Aorta (tissue), 5 donors: ENCODE measurements at regions not wholly inside any gene's neighbourhood (a gene's known extent, or its start where the extent isn't known, plus 50 kb on each side); places are given as distances from the start of the nearest gene placed in this dataset.

Experiments used
- ATAC-seq: fragments of 200-7000 bp; cut with Tn5 transposase; one replicate; pipeline ENCODE4 v1.9.1; 2022; ENCODE audit warnings: moderate library complexity; ENCODE audit not compliant: low FRiP score
- DNase-seq, 2 donors: peaks; one replicate each; pipeline ENCODE4 v3.0.0-alpha.2; 2020
- H3K27ac ChIP-seq, 2 donors: one replicate each; pipeline ENCODE4 v1.5.1; 2013; ENCODE audit warnings: low read length in 2 of 2, mild to moderate bottlenecking in 2 of 2, moderate library complexity in 2 of 2, control low read depth in 1 of 2, inconsistent platforms in 1 of 2, low read depth in 1 of 2
- H3K27me3 ChIP-seq, 2 donors: one replicate each; pipeline ENCODE4 v1.6.1; 2013; ENCODE audit warnings: control low read depth in 1 of 2, low read length in 1 of 2, mild to moderate bottlenecking in 1 of 2, moderate library complexity in 1 of 2; ENCODE audit not compliant: insufficient read depth in 2 of 2, control insufficient read depth in 1 of 2
- H3K36me3 ChIP-seq, 2 donors: one replicate each; pipeline ENCODE4 v1.6.1; 2013; ENCODE audit warnings: control low read depth in 1 of 2, low read length in 1 of 2, mild to moderate bottlenecking in 1 of 2; ENCODE audit not compliant: insufficient read depth in 2 of 2, control insufficient read depth in 1 of 2
- H3K4me1 ChIP-seq, 2 donors: one replicate each; pipeline ENCODE4 v1.6.1; 2013; ENCODE audit warnings: low read length in 2 of 2, control low read depth in 1 of 2, mild to moderate bottlenecking in 1 of 2, moderate library complexity in 1 of 2; ENCODE audit not compliant: insufficient read depth in 2 of 2, control insufficient read depth in 1 of 2
- H3K4me3 ChIP-seq, 2 donors: one replicate each; pipeline ENCODE4 v1.5.1; 2013; ENCODE audit warnings: low read length in 2 of 2, control low read depth in 1 of 2, mild to moderate bottlenecking in 1 of 2
- H3K9me3 ChIP-seq: one replicate; pipeline ENCODE4 v1.6.1; 2013; ENCODE audit warnings: mild to moderate bottlenecking, low read length; ENCODE audit not compliant: control insufficient read depth
- WGBS, 2 donors: extraction: QIAGEN DNeasy Blood & Tissue Kit; methylation state at CpG; one replicate each; pipeline ENCODE4 v1.1.7; 2013; 5-methylcytosine and 5-hydroxymethylcytosine counted together
- intact Hi-C, 2 donors: fragments of 100-400 bp; cut with DNase I; formaldehyde crosslinking; loops; one replicate each; pipeline versions ENCODE4 v1.14.2 to v1.15.0; 2022
- donor health status: healthy with polysubstance abuse.
- donor health status: Bipolar disorder and iron deficiency.
- donor health status: DM: no; HTN: no; CAD: no.
- donor health status: DM: no; HTN: no; CAD: no.
- donor health status: DM: yes; HTN: yes; CAD: no.

GRCh38 chr2:19116918-19117317 is 241.5 kb downstream of the OSR1 start:
- 72 to 84% methylated on average over 4 of the region's 4 CpGs for WGBS, 2 donors
- intact Hi-C loops: loop anchor here in 1 of 2 donors (10.0 kb wide), 1 partner anchor 748 kb away; no protein-coding TSS in a partner anchor
- H3K4me3 ChIP-seq: no peak overlapping the region
- peaks cover 0 to 3% of the 10 kb centered on the region in 2 donors for H3K4me1 ChIP-seq
- no peaks in the 10 kb centered on the region for H3K36me3 ChIP-seq
- ATAC-seq: no peak
- H3K9me3 ChIP-seq: no peaks in the 10 kb centered on the region
- no peak overlapping the region for H3K27ac ChIP-seq
- no peaks in the 10 kb centered on the region for H3K27me3 ChIP-seq
- no peak for DNase-seq

- intact Hi-C loops: loop anchor here in 1 of 2 donors (10.0 kb wide), 1 partner anchor 750 kb away; no protein-coding TSS in a partner anchor
- Histone ChIP-seq H3K4me1 (peaks cover 0 to 3% of the 10 kb centered on the region in 2 donors), H3K27me3 (no peaks in the 10 kb centered on the region), H3K27ac (no peak overlapping the region), H3K9me3 (no peaks in the 10 kb centered on the region), H3K4me3 (no peak overlapping the region), H3K36me3 (no peaks in the 10 kb centered on the region)
- ATAC-seq (no peak), DNase-seq (peak in 1 of 2 donors; percentile 51)
These were observed 243.6 kb downstream of the OSR1 start for GRCh38 chr2:19114754-19115231.

GRCh38 chr2:19114126-19114525 is 244.3 kb downstream of the OSR1 start:
- no peak for ATAC-seq
- WGBS, 2 donors: 82 to 88% methylated on average over 1 of the region's 1 CpG
- no peaks in the 10 kb centered on the region for H3K27me3 ChIP-seq
- H3K4me1 ChIP-seq: peaks cover 0 to 3% of the 10 kb centered on the region in 2 donors
- H3K27ac ChIP-seq: no peak overlapping the region
- no peak overlapping the region for H3K4me3 ChIP-seq
- intact Hi-C loops: loop anchor here in 1 of 2 donors (10.0 kb wide), 1 partner anchor 751 kb away; no protein-coding TSS in a partner anchor
- no peaks in the 10 kb centered on the region for H3K9me3 ChIP-seq
- H3K36me3 ChIP-seq: no peaks in the 10 kb centered on the region
- DNase-seq: no peak

- H3K36me3 ChIP-seq: no peaks in the 10 kb centered on the region
- no peaks in the 10 kb centered on the region for H3K27me3 ChIP-seq
- peaks cover 0 to 3% of the 10 kb centered on the region in 2 donors for H3K4me1 ChIP-seq
- no peak overlapping the region for H3K27ac ChIP-seq
- WGBS, 2 donors: 50 to 77% methylated on average over 3 of the region's 3 CpGs
- intact Hi-C loops: loop anchor here in 1 of 2 donors (10.0 kb wide), 1 partner anchor 753 kb away; no protein-coding TSS in a partner anchor
- ATAC-seq (no peak), DNase-seq (no peak)
- no peaks in the 10 kb centered on the region for H3K9me3 ChIP-seq
- H3K4me3 ChIP-seq: no peak overlapping the region
These were observed 247.1 kb downstream of the OSR1 start for GRCh38 chr2:19111354-19111753.

- DNase-seq: no peak
- Histone ChIP-seq H3K27ac (no peak overlapping the region), H3K4me1 (no peaks in the 10 kb centered on the region), H3K27me3 (peaks cover 0 to 2% of the 10 kb centered on the region in 2 donors), H3K4me3 (no peak overlapping the region), H3K36me3 (no peaks in the 10 kb centered on the region), H3K9me3 (no peaks in the 10 kb centered on the region)
- intact Hi-C loops: no loop called here
- ATAC-seq: no peak
- WGBS, 2 donors: 49 to 78% methylated on average over 5 of the region's 5 CpGs
These were observed 248.9 kb downstream of the OSR1 start for GRCh38 chr2:19109518-19109917.

GRCh38 chr2:19106376-19106775 is 252.0 kb downstream of the OSR1 start:
- Histone ChIP-seq H3K4me1 (no peaks in the 10 kb centered on the region), H3K4me3 (no peak overlapping the region), H3K27me3 (peaks cover 0 to 2% of the 10 kb centered on the region in 2 donors), H3K27ac (no peak overlapping the region), H3K9me3 (no peaks in the 10 kb centered on the region), H3K36me3 (no peaks in the 10 kb centered on the region)
- WGBS, 2 donors: 80 to 91% methylated on average over 1 of the region's 1 CpG
- intact Hi-C loops: no loop called here
- DNase-seq (no peak), ATAC-seq (no peak)

GRCh38 chr2:19104503-19104902 is 253.9 kb downstream of the OSR1 start:
- intact Hi-C loops: no loop called here
- no peaks in the 10 kb centered on the region for H3K36me3 ChIP-seq
- H3K9me3 ChIP-seq: no peaks in the 10 kb centered on the region
- DNase-seq (no peak), ATAC-seq (no peak)
- peaks cover 0 to 2% of the 10 kb centered on the region in 2 donors for H3K27me3 ChIP-seq
- WGBS, 2 donors: 96 to 100% methylated on average over 4 of the region's 4 CpGs
- H3K4me3 ChIP-seq: no peak overlapping the region
- H3K4me1 ChIP-seq: no peaks in the 10 kb centered on the region
- H3K27ac ChIP-seq: no peak overlapping the region

GRCh38 chr2:19102696-19103423 is 255.6 kb downstream of the OSR1 start:
- H3K4me1 ChIP-seq: no peaks in the 10 kb centered on the region
- H3K4me3 ChIP-seq: no peak overlapping the region
- H3K9me3 ChIP-seq: no peaks in the 10 kb centered on the region
- WGBS, 2 donors: 24 to 34% methylated on average over 4 of the region's 4 CpGs
- intact Hi-C loops: no loop called here
- no peak overlapping the region for H3K27ac ChIP-seq
- DNase-seq (no peak), ATAC-seq (no peak)
- peaks cover 0 to 2% of the 10 kb centered on the region in 2 donors for H3K27me3 ChIP-seq
- H3K36me3 ChIP-seq: no peaks in the 10 kb centered on the region

GRCh38 chr2:19101968-19102367 is 256.5 kb downstream of the OSR1 start:
- no peak for DNase-seq

More at GRCh38 chr2:19101968-19102367, 256.5 kb downstream of the OSR1 start:
- H3K9me3 ChIP-seq: no peaks in the 10 kb centered on the region
- no peaks in the 10 kb centered on the region for H3K36me3 ChIP-seq
- 68 to 84% methylated on average over 3 of the region's 3 CpGs for WGBS, 2 donors
- no peak for ATAC-seq
- H3K27me3 ChIP-seq: peaks cover 0 to 2% of the 10 kb centered on the region in 2 donors
- intact Hi-C loops: no loop called here
- H3K4me3 ChIP-seq: no peak overlapping the region
- no peaks in the 10 kb centered on the region for H3K4me1 ChIP-seq
- no peak overlapping the region for H3K27ac ChIP-seq
